DMS 273 treated with DMSO at 0.1 percent for 48 hours (cell line): ENCODE measurements at regions not wholly inside any gene's neighbourhood (a gene's known extent, or its start where the extent isn't known, plus 50 kb on each side); places are given as distances from the start of the nearest gene placed in this dataset.
A peak's percentile ranks its signal among the peaks of the same experiment; 100 is the strongest.

Experiments
- DNase-seq: peaks from one replicate; lab custom pipeline; 2025; lab: John Stamatoyannopoulos, UW

DNA sequence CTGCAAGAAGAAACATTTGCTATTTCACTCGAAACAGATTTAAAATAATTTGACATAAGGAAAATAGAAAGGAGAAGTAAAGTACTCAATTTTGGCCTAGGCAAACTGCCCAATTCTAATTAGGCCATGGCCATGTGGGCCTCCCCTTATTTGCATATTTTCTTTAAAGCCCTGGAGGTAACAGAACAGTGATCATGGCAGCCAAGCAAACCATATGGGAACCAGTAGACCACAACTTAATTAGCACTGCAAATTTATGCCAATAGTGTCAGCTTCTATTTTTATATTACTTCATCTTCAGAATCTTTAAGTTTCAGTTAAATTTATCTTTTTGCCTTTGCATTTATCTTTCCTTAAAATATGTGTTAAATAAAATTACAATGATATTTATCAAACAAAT, 63.3 kb upstream of the THSD7A start:
- peak; percentile 79 for DNase-seq

DNA sequence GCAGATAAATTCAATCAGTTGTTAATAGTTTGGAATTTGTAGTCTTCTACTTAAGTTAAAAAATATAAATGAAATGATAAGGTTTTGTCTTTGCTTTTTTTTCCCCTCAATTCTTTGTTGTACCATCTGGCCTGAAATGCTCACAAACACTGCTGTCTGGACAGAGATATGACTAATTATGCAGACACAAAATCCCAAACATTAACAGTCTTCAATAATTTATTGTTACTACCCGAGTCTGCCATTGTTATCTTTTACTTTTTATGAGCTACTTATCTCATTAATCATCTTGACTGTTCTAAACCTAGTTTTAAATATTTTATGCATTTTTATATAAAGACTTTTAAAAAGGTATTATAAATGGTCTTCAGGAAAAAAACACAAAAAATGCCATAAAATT, 64.7 kb upstream of the THSD7A start:
- no peak for DNase-seq

DNA sequence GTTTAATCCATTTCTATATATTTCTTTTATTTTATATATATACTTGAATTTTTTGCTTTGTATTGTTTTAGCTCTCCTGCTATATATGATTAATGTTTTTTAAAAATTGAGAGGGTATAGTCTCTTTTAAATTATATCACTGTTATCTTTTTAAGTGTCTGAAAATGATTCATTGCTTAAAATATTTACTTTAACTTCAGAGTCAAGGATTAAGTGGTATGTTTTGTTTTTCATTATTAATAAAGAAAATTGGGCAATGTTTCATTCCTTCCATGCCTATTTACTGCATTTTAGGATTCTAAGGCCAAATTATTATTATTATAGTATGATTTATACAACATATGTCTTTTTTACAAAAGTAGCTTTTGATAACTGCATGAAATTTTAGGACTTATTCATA, 67.2 kb upstream of the THSD7A start:
- DNase-seq = no peak

DNA sequence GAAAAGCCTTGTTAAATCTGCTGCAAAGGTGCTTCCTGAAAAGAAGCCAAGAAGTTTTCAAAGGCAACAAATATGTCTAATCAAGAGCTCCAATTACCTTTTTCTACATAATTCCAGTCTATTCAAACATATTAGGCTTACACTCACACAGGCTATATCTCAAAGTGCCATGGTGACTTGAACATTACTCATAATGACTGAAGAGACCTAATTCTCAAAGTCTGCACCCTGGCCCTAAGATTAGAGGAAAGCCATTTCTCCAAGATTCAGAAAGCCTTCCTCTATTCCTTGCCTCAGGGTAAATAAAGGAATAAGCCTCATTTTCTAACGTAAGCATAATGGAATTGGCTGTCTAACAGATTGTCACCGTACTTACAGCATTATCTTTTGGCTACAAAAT, 78.3 kb upstream of the THSD7A start:
- no peak for DNase-seq

DNA sequence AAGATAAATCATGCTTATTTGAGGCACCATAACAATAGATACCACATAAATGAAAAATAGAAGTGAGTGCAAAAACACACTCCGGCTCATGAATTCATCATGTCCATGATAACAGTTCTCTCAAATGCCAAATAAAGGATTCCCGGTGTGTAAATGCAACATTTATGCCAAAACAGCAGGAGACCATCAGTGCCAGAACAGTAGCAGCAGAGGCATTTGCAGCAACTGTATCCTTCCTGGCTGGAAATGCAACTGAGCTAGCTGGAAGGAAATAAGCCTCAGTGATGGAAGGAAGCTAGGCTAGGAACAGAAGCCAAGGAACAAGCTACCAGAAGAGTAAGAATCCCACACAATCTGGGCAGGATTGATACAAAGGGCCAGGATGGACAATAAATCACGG, 79.9 kb upstream of the THSD7A start:
- DNase-seq = no peak

DNA sequence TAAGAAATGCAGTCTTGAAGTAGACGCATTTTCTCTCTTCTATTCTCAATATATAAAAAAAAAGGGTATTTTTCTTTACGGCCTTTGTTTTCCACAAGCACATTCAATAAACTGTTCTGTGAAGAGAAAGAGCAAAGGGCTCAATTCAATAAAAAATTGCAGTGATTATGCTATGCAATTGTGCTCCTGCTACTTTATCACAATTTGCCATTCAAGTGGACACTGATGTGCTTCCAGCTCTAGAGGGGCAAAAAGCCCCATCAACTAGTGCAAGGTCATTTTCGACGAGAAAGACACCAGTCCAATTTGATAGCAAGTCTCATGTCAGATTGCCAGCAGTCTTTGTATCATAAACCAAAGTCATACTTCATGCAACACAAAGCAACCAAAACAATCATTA, 82.6 kb upstream of the THSD7A start:
- DNase-seq = no peak

DNA sequence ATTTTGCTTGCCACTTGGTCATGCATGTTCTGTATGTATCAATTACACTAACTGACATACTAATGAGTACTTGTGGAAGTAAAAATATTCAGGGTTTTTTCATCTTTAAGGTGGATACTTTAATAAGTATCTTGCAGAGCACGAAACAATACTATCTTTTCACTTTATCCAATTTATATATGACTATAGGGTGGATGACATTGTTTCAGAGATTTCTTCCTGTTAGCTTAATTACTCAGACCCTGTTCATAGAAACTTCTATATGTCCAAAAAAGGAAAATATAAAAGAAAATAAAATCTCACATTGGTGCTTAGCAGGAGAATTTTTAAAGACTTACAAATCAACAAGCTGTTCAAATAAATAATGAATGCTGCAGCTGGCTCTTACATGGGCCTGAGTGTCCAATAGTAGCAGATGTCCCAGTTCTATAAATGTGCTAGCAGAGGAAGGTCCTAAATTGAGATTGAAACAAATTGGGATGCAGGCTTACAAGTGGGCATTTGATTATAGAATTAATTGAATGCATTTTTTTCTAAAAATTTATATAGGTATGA, 91.5 kb upstream of the THSD7A start:
- DNase-seq = peak; percentile 4

DNA sequence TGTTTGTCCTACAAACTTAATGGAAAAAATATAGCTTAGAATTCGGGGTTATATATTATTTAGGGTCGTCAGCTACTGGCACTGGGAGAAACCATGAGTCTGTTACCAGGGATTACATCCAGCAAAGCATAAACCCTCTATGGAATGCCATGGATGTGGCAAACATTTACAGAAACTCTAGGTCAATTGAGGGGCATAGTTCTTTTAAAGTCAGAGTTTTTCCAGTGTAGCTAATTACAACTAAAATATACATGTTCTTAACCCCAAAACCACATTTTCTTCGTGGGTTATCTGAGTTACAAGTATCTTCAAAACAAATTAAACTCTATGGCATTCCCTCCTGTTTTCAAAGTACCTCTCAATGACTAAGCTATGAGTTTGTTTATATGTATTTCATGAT, 99.3 kb upstream of the THSD7A start:
- DNase-seq = no peak

DNA sequence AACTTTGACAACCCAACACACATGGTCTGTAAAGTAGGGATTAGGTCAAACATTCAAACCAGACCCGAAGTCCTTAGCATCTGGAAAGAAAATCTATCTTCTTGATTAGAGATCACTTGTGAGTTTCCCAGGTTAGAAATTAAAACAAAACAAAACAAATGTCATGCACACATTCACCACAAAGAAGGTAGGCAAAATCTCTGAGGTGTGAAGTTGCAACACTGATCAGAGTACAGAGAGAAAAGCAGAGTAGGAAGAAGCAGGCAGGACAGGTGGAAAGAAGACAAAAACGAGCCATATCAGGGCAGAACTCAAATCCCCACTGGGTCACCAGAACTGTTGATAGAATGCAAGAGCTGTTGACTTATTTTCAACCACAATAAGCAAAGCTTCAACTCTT, 102.8 kb upstream of the THSD7A start:
- no peak for DNase-seq

DNA sequence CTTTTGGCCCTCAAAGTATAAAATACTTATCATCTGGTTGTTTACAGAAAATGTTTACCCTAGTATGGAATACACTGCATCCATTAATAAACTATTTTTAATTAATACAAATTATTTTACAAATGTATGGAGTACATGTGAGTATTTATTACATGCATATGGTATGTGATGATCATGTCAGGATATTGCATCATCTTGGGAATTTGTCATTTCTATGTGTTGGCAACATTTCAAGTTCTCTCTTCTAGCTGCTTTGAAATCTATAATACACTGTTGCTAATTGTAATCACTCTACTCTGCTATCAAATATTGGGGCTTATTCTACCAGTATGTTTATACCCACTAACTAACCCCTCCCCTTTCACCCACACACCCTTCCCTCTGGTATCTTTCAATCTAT, 103.9 kb upstream of the THSD7A start:
- no peak for DNase-seq

DNA sequence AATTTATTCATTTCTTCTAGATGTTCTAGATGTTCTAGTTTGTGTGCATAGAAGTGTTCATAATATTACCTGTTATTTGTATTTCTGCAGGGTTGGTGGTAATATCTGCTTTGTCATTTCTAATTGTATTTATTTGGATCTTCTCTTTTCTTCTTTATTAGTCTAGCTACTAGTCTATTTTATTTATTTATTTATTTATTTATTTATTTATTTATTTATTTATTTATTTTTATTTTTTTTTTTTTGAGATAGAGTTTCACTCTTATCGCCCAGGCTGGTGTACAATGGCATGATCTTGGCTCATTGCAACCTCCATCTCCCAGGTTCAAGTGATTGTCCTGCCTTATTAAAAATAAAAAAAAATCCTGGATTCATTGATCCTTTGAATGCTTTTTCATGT, 114.8 kb upstream of the THSD7A start:
- DNase-seq = no peak

DNA sequence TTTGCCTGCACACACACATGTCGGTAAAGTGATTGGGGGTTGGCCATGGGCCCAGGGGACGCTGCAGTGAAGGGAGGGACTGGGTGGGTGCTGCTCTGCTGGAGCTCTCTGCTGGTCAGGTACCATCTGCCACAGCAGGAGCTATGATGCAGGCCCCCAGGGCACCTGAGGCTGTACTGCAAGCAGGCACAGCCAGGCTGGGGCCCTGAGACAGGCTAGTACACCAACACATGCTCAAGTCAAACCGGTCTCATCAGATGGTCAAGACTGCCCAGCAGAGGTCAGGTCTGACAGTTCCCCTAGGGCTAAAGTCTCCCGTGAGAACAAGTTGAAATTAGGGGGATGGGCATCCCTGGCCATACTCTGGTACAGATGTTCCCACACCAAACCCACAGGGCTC, 118.3 kb upstream of the THSD7A start:
- DNase-seq = no peak

DNA sequence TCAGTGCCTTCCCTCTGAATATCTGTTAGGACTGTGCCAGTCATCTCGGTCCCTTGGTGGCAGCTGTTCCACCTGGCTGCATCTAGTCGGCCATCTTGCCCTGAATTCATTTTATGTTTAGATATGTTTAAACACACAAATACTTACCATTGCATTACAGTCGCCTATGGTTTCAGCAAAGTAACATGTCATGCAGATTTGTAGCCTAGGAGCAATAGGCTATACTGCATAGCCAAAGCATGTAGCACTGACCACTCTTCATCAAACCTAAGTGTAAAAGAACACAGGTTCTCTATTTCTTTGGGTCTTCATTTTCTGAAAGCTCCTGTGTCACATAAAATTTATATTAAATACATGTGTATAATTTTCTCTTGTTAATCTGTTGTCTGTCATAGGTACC, 118.9 kb upstream of the THSD7A start:
- DNase-seq = no peak

DNA sequence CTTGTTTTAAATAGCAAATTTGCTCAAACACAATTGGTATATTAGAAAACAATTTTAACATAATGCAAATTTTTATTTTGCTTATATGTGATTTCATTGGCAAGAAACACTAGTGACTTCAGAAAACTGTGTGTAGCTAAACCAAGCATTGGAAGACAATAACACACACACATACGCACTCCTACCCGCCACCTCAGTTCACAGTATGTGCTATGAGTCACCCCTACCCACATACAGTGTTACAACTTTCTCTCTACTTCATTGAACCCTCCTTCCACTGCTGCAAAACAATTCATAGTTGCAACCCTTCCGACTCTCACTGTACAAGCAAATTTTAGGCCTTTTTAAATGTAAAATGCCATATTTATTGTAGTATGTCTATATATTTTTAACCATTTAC, 119.9 kb upstream of the THSD7A start:
- no peak for DNase-seq

DNA sequence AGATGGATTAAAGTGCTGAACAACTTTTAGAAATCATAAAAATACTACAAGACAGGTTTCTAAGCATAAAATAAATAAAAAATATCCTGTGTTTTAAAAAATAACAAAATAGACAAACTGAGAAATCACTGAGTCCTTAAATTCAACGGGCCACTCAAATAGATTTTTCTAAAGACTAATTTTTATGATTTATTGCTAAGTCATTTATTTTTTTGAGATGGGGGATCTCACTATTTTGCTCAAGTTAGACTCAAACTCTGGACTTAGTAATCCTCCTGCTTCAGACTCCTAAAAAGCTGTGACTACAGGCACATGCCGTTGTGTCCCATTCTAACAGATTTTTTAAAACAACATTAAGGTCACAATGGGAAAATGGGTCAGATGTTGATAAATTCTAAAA, 121.0 kb upstream of the THSD7A start:
- no peak for DNase-seq

DNA sequence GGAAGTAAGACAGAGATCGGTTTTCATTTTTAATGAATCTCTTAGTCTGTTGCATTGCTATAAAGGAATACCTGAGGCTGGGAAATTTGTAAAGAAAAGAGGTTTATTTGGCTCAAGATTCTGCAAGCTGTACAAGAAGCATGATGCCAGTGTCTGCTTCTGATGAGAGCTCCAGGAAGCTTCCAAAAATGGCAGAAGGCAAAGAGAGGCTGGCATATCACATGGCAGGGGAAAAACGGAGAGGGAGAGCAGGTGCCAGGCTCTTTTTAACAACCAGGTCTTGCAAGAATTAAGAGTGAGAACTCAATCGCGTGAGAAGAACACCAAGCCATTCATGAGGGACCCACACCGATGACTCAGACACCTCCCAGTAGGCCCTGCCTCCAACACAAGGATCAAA, 125.0 kb upstream of the THSD7A start:
- DNase-seq = no peak

DNA sequence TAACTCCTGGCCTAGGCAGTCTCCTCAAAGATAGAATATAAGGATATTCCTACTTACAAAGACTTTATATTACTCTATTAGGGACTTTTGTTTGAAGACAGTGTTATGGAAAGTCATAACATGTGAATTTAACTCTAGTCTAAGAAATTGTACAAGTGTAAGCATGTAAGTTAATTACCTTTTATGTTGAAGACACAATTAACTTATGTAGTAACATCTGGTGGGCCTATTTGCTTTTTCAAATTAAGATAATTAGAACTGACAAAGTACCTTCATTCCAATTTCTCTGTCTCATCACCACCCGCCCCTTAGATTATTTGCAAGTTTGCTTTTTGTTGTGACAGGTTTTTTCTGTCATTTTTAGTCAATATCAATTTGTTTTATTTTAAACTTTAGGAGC, 126.0 kb upstream of the THSD7A start:
- DNase-seq = no peak

DNA sequence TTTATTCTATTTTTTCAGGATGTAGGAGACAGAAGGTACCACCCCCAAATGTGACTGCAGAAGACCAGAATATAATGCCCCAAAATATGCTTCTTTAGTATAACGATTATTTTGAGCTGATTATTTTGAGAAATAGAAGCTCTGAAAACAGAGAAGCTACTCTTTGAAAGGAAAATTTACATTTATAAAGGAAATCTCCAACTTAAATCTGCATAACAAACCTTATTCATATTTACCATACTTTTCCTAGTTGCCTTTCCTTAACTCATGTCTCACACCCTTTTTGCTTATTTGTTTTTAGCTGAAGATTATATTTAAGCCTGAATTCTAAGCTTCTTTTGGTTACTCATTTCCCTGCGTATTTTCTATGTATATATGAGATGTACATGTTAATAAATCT, 127.1 kb upstream of the THSD7A start:
- no peak for DNase-seq

DNA sequence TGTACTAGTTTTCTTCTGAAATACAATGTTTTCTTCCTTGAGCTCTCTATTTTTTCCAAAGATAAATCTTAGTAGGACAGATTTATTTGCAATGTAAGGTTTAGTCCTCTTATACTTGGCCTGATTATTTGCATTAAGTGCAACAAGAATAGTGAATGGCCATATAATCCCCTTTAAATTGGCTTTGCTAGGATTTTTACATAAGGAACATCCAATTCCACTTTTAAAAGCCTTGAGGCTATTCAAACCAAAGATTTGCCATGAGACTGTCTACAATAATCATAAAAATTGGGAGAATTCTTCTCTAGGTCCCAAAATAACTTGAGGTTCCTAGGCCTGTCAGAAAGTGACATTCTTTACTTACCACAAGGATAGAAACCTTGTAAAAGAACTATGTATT, 128.6 kb upstream of the THSD7A start:
- no peak for DNase-seq

DNA sequence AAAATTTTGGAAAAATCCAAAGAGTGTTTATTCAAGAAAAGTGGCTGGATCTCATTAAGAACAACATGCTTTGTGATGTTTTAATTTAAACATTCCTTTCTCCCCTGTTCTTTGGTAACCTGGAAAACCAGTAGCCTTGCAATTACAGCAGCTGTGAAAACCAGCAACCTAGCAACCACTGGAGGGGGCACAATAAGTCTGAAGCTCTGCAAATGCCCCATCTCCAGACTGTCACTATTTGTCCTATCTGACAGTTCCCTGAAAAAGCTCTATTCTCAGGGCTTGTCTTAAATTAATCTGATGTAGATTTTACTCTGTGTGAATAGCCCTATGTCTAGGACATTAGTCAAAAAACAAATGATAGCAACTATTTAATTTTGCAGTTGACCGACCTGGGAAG, 137.6 kb upstream of the THSD7A start:
- no peak for DNase-seq

DNA sequence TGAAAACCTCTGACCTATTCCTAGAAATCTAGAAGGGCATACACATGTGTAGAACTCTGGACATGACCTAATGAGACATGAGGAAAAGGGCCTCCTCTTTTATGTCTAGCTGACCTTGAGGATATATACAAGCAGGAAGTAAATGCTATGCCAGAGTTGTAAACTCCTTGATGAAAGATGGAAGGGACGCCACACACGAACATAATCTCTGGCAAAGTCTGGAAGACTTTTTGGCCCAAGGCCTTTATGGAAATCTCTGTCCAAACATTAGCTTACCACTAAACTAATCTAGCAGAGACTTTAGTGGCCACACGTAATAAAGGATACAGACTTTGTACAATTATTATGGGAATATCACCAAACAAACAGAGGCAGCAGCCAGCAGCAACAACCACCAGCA, 138.1 kb upstream of the THSD7A start:
- DNase-seq = no peak

DNA sequence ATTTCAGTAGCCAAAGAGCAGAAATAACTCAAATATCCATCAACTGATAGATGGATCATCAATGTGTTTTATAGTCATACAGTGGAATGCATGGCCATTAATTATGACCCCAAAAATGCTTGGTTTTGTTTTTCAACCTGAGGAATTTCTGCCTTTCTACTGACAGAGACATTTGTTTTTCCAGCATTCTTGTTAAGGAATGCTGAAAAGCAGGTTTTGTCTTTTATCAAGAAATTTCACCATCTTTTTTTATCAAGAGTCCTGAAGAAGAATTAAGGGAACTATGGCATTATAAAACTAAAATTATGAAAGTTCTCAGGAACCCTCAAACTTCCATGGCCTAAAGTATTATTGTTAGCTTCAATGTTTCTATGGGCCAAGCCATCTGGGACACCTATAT, 153.4 kb upstream of the THSD7A start:
- DNase-seq = no peak

DNA sequence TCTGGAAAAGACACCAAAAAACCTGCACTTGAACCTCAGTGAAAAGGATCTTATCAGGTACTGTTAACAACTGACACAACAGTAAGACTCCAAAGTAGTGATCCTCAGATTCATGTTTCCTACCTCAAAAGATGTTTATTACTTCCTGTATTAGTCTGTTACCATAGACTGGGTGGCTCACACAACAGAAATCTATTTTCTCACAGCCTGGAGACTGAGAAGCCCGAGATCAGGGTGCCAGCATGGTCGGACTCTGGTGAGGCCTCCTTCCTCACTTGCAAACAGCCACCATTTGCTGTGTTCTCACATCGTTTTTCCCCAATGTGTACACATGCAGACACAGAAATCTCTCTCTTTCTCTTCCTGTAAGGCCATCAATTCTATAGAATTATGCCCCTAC, 154.0 kb upstream of the THSD7A start:
- no peak for DNase-seq

DNA sequence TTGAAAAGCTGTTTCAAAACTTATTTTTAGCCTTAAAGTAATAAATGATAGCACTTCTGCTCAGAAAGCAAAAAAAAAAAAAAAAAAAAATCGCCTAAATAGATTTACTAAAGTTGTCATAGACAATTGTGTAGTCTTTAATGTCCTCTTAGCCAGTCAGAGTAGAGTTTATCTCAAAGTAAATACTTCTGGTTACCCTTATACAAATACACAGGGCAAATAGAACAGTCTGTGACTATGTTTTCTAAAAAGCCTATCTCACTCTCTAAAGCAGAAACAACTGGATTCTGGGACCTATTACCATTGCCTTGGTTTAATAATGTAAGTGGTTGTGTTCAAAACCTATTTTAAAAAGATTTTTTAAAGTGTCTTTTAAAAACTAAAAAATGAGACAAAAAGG, 156.2 kb upstream of the THSD7A start:
- no peak for DNase-seq

DNA sequence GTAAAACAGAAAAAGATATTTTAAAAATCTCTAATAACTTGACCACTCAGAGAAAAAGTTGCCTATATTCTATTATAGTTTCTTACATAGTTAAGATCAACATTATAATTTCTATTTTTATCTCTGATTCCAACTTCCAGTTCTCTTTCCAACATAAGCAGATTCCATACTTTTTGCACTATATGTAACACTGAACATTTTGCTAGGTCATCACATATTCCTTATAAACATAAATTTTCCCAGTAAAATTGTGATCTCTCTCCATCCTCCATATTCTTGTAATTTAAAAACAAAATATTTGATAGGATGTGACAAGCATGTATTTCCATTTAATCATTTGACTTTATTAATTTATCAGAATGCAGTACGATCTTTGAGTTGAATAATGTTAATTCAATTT, 170.4 kb upstream of the THSD7A start:
- DNase-seq = no peak
